ENCODE measurements at regions not wholly inside any gene's neighbourhood (a gene's known extent, or its start where the extent isn't known, plus 50 kb on each side); places are given as distances from the start of the nearest gene placed in this dataset.

DNA sequence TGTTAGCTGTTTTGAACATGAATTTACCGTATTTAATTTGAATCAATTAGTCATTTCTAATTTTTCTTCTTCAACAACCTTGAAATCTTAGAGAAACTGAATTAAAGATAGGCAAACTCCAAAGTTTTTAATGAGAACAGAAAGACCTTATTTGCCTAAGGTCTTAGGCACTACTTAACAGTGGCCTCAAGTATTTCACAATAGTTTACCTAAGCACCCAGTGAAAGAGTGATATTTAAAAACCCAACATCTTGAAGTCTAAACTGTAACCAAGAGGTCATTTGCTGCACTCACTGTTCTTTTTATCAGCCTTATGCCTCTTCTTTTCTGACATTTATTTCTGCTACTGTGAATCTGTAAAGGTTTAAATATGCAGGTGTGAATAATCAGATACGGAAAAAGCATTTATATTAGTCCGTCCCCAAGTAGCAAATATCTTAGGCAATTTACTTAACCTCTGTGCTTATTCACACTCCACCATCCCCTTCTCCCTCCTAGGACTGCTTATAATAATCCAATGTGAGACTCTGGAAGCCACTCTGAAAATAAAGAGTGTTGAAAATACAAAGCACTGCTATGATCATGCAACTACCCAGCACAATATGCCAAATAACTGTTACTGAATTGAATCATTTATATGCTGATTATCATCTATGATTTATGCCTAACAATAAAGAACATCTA lies 105.7 kb downstream of the ELAPOR2 start:
- intact Hi-C loops (cut with micrococcal nuclease; ENCODE audit: unreplicated experiment), result no loop called here
- H3K27me3 Mint-ChIP-seq (ENCODE audit: unreplicated experiment), result no peaks in the 10 kb centered on the region
- BruUV-seq (replicated peaks), result no TSS peak
- TF ChIP-seq, protein P1, sequence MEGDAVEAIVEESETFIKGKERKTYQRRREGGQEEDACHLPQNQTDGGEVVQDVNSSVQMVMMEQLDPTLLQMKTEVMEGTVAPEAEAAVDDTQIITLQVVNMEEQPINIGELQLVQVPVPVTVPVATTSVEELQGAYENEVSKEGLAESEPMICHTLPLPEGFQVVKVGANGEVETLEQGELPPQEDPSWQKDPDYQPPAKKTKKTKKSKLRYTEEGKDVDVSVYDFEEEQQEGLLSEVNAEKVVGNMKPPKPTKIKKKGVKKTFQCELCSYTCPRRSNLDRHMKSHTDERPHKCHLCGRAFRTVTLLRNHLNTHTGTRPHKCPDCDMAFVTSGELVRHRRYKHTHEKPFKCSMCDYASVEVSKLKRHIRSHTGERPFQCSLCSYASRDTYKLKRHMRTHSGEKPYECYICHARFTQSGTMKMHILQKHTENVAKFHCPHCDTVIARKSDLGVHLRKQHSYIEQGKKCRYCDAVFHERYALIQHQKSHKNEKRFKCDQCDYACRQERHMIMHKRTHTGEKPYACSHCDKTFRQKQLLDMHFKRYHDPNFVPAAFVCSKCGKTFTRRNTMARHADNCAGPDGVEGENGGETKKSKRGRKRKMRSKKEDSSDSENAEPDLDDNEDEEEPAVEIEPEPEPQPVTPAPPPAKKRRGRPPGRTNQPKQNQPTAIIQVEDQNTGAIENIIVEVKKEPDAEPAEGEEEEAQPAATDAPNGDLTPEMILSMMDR (IDR thresholded peaks at IDR 0.05; ENCODE audit: unreplicated experiment), result no peak
- H3K4me3 Mint-ChIP-seq (ENCODE audit: low read depth, unreplicated experiment), result no peak overlapping the region
- H3K9me3 Mint-ChIP-seq (ENCODE audit: low read depth, unreplicated experiment), result no peaks in the 10 kb centered on the region
- H3K4me1 Mint-ChIP-seq (ENCODE audit: low read depth, unreplicated experiment), result no peaks in the 10 kb centered on the region
- DNase-seq, result no peak
- H3K27ac Mint-ChIP-seq (ENCODE audit: unreplicated experiment), result no peak overlapping the region
- CTCF ChIA-PET, result interaction anchor here (0.7 kb wide), 1 partner anchor 1177 kb away, joined by 4 read pairs; no protein-coding TSS in a partner anchor
- H3K36me3 Mint-ChIP-seq (ENCODE audit: insufficient read depth, unreplicated experiment), result no peaks in the 10 kb centered on the region

DNA sequence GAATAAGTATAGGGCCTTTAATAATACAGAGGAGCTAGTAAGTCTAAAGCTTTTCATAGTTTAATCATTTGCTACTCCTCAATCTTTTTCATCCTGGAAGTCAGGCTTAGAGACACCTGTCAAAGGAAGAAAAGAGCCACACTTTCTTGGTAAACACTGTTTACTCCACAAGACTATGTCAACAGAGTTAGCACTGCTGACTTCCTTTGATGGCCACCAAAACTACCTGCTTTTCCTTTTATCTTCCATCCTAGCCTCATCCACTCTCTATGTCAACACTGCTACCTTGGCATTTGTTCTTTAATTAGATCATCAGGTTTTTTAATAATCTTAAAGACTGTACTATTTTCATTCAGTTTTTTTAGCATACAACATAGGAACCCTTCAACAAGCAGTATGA lies 106.2 kb downstream of the ELAPOR2 start:
- intact Hi-C loops (cut with micrococcal nuclease; ENCODE audit: unreplicated experiment), result no loop called here
- no peak for DNase-seq
- H3K4me3 Mint-ChIP-seq (ENCODE audit: low read depth, unreplicated experiment), result no peak overlapping the region
- TF ChIP-seq, protein P1 (IDR thresholded peaks at IDR 0.05; ENCODE audit: unreplicated experiment), result no peak
- no peaks in the 10 kb centered on the region for H3K9me3 Mint-ChIP-seq (ENCODE audit: low read depth, unreplicated experiment)
- H3K27me3 Mint-ChIP-seq (ENCODE audit: unreplicated experiment), result no peaks in the 10 kb centered on the region
- no peaks in the 10 kb centered on the region for H3K36me3 Mint-ChIP-seq (ENCODE audit: insufficient read depth, unreplicated experiment)
- CTCF ChIA-PET, result interaction anchor here (0.7 kb wide), 1 partner anchor 1177 kb away, joined by 4 read pairs; no protein-coding TSS in a partner anchor
- H3K27ac Mint-ChIP-seq (ENCODE audit: unreplicated experiment), result no peak overlapping the region
- H3K4me1 Mint-ChIP-seq (ENCODE audit: low read depth, unreplicated experiment), result no peaks in the 10 kb centered on the region
- BruUV-seq (replicated peaks), result no TSS peak

DNA sequence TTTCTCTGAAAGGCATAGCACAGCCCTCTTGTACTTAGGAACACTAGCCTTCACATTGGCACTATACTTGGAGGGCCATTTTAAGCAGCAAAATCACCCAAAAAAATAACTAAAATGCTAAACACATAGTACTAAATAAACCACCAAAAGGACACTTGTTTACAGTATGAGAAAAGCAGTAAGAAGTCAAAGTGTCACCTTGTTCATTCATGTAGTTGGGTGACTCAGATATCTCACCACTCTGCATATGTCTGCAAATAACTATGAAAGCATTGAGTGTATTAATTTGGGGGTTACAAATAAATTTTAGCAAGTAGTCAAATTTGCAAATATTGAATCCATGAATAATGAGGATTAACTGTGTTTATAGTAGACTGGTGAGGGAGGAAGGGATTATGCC lies 107.6 kb downstream of the ELAPOR2 start:
- DNase-seq, result no peak
- CTCF ChIA-PET, result no interaction called here
- TF ChIP-seq, protein P1 (IDR thresholded peaks at IDR 0.05; ENCODE audit: unreplicated experiment), result no peak
- Mint-ChIP-seq H3K27me3 (ENCODE audit: unreplicated experiment) (no peaks in the 10 kb centered on the region), H3K27ac (ENCODE audit: unreplicated experiment) (no peak overlapping the region), H3K36me3 (ENCODE audit: insufficient read depth, unreplicated experiment) (no peaks in the 10 kb centered on the region), H3K9me3 (ENCODE audit: low read depth, unreplicated experiment) (no peaks in the 10 kb centered on the region), H3K4me1 (ENCODE audit: low read depth, unreplicated experiment) (no peaks in the 10 kb centered on the region), H3K4me3 (ENCODE audit: low read depth, unreplicated experiment) (no peak overlapping the region)
- intact Hi-C loops (cut with micrococcal nuclease; ENCODE audit: unreplicated experiment), result no loop called here
- BruUV-seq (replicated peaks), result no TSS peak

DNA sequence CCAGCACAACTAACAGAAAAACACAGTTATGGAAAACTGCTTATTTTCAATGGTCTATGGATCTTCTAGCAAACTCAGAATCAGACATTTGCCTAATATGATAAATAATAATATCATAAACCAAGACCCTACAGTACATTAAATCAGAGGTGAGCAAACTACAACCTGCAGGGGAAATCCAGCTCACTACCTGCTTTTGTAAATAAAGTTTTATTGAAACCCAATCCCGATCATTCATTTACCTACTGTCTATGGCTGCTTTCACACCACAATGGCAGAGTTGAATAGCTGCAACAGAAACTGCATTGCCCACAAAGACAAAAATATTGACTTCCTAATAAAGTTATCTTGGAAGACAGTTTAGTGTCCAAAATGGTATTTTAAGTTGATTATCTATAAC lies 108.5 kb downstream of the ELAPOR2 start:
- Mint-ChIP-seq H3K4me3 (ENCODE audit: low read depth, unreplicated experiment) (no peak overlapping the region), H3K27ac (ENCODE audit: unreplicated experiment) (no peak overlapping the region), H3K4me1 (ENCODE audit: low read depth, unreplicated experiment) (no peaks in the 10 kb centered on the region), H3K27me3 (ENCODE audit: unreplicated experiment) (no peaks in the 10 kb centered on the region), H3K9me3 (ENCODE audit: low read depth, unreplicated experiment) (no peaks in the 10 kb centered on the region), H3K36me3 (ENCODE audit: insufficient read depth, unreplicated experiment) (no peaks in the 10 kb centered on the region)
- intact Hi-C loops (cut with micrococcal nuclease; ENCODE audit: unreplicated experiment), result no loop called here
- no TSS peak for BruUV-seq (replicated peaks)
- DNase-seq, result no peak
- TF ChIP-seq, protein P1 (IDR thresholded peaks at IDR 0.05; ENCODE audit: unreplicated experiment), result no peak
- CTCF ChIA-PET, result no interaction called here

Measured in Calu3 (cell line).